HG03442 (cell line): ENCODE measurements at regions not wholly inside any gene's neighbourhood (a gene's known extent, or its start where the extent isn't known, plus 50 kb on each side); places are given as distances from the start of the nearest gene placed in this dataset.
"Not testable (repeated sequence)": the region's sequence is repeated elsewhere in the genome, so short reads cannot be mapped to it uniquely, and the experiment has no call there.

Source experiments
- ATAC-seq: cut with Tn5 transposase; IDR thresholded peaks from one replicate; pipeline ENCODE4 v1.9.1; 2021; ENCODE audit warnings: mild to moderate bottlenecking, moderate library complexity; ENCODE audit not compliant: unreplicated experiment

- ATAC-seq: no peak
Observed at GRCh38 chr1:172833954-172834353, 175.1 kb downstream of the FASLG start.

GRCh38 chr1:172834609-172835008 is 175.7 kb downstream of the FASLG start:
- no peak for ATAC-seq

- ATAC-seq: no peak
Observed at GRCh38 chr1:172835834-172836233, 176.9 kb downstream of the FASLG start.

- no peak for ATAC-seq
Observed at GRCh38 chr1:172837816-172838679, 179.1 kb downstream of the FASLG start.

- no peak for ATAC-seq
Observed at GRCh38 chr1:172838680-172839313, 179.9 kb downstream of the FASLG start.

- ATAC-seq: not testable (repeated sequence)
Observed at GRCh38 chr1:172839639-172840038, 180.7 kb downstream of the FASLG start.

GRCh38 chr1:172843444-172843843 is 184.5 kb downstream of the FASLG start:
- ATAC-seq: no peak

GRCh38 chr1:172845371-172845770 is 186.5 kb downstream of the FASLG start:
- peak; percentile 64 for ATAC-seq

GRCh38 chr1:172845865-172846264 is 187.0 kb downstream of the FASLG start:
- ATAC-seq: no peak

GRCh38 chr1:172847814-172848213 is 188.9 kb downstream of the FASLG start:
- not testable (repeated sequence) for ATAC-seq

GRCh38 chr1:172849653-172850052 is 190.8 kb downstream of the FASLG start:
- ATAC-seq: no peak

GRCh38 chr1:172851077-172851476 is 192.2 kb downstream of the FASLG start:
- ATAC-seq: no peak

GRCh38 chr1:172851856-172852255 is 193.0 kb downstream of the FASLG start:
- ATAC-seq: no peak

GRCh38 chr1:172855983-172856382 is 194.8 kb downstream of the TNFSF18 start:
- ATAC-seq: not testable (repeated sequence)

GRCh38 chr1:172863031-172863430 is 187.7 kb downstream of the TNFSF18 start:
- no peak for ATAC-seq

- no peak for ATAC-seq
Observed at GRCh38 chr1:172867216-172867818, 183.4 kb downstream of the TNFSF18 start.

GRCh38 chr1:172870901-172871606 is 179.7 kb downstream of the TNFSF18 start:
- ATAC-seq: no peak

GRCh38 chr1:172874950-172875349 is 175.8 kb downstream of the TNFSF18 start:
- ATAC-seq: no peak

- no peak for ATAC-seq
Observed at GRCh38 chr1:172875892-172876291, 174.8 kb downstream of the TNFSF18 start.

- ATAC-seq: no peak
Observed at GRCh38 chr1:172882385-172882784, 168.4 kb downstream of the TNFSF18 start.

GRCh38 chr1:172882791-172883386 is 167.9 kb downstream of the TNFSF18 start:
- no peak for ATAC-seq
